Frontal cortex (tissue), 3 donors: ENCODE measurements at regions not wholly inside any gene's neighbourhood (a gene's known extent, or its start where the extent isn't known, plus 50 kb on each side); places are given as distances from the start of the nearest gene placed in this dataset.
"Not testable (repeated sequence)": the region's sequence is repeated elsewhere in the genome, so short reads cannot be mapped to it uniquely, and the experiment has no call there.

ENCODE experiments used
- DNase-seq, 2 donors: peaks; one replicate each; pipeline ENCODE4 v3.0.0; 2012; ENCODE audit warnings: low spot score in 2 of 2
- FAIRE-seq: peaks from 2 replicates; lab custom pipeline; 2012; peaks lifted over from hg19 to GRCh38; lab: Jason Lieb, UNC
- donor health status: control.
- donor health status: control.
- donor health status: control.

- FAIRE-seq (no peak), DNase-seq (no peak)
These were observed 115.6 kb upstream of the CDYL start for GRCh38 chr6:4660377-4661321.

GRCh38 chr6:4659719-4660118 lies 116.5 kb upstream of the CDYL start:
- not testable (repeated sequence) for DNase-seq, FAIRE-seq

- DNase-seq (no peak), FAIRE-seq (no peak)
These were observed 117.7 kb upstream of the CDYL start for GRCh38 chr6:4658486-4658885.

GRCh38 chr6:4656106-4656505 lies 120.1 kb upstream of the CDYL start:
- FAIRE-seq (no peak), DNase-seq (no peak)

- FAIRE-seq (no peak), DNase-seq (no peak)
These were observed 120.8 kb upstream of the CDYL start for GRCh38 chr6:4655196-4656025.

- no peak for DNase-seq
- no peak for FAIRE-seq
These were observed 123.1 kb upstream of the CDYL start for GRCh38 chr6:4653141-4653540.

GRCh38 chr6:4651831-4652467 lies 124.3 kb upstream of the CDYL start:
- FAIRE-seq (peak; percentile 62), DNase-seq (no peak)

- no peak for FAIRE-seq
- DNase-seq = no peak
These were observed 126.5 kb upstream of the CDYL start for GRCh38 chr6:4649728-4650127.

- DNase-seq = peak; percentile 44 to 64
- no peak for FAIRE-seq
These were observed 128.5 kb upstream of the CDYL start for GRCh38 chr6:4647414-4648365.

GRCh38 chr6:4645713-4646360 lies 130.4 kb upstream of the CDYL start:
- DNase-seq = no peak
- no peak for FAIRE-seq

GRCh38 chr6:4644996-4645395 lies 131.2 kb upstream of the CDYL start:
- no peak for FAIRE-seq
- no peak for DNase-seq

GRCh38 chr6:4641461-4641860 lies 134.7 kb upstream of the CDYL start:
- FAIRE-seq = no peak

GRCh38 chr6:4640139-4640538 lies 136.1 kb upstream of the CDYL start:
- FAIRE-seq = no peak
- no peak for DNase-seq

More at GRCh38 chr6:4641461-4641860, 134.7 kb upstream of the CDYL start:
- DNase-seq = no peak

GRCh38 chr6:4638641-4639040 lies 137.6 kb upstream of the CDYL start:
- FAIRE-seq = no peak

GRCh38 chr6:4637691-4638433 lies 138.3 kb upstream of the CDYL start:
- FAIRE-seq (no peak), DNase-seq (no peak)

More at GRCh38 chr6:4638641-4639040, 137.6 kb upstream of the CDYL start:
- no peak for DNase-seq

- FAIRE-seq (no peak), DNase-seq (no peak)
These were observed 139.4 kb upstream of the CDYL start for GRCh38 chr6:4636881-4637224.

- FAIRE-seq = no peak
These were observed 139.9 kb upstream of the CDYL start for GRCh38 chr6:4636191-4636880.

GRCh38 chr6:4635666-4636065 lies 140.5 kb upstream of the CDYL start:
- DNase-seq = no peak
- no peak for FAIRE-seq

More at GRCh38 chr6:4636191-4636880, 139.9 kb upstream of the CDYL start:
- DNase-seq = no peak
